OCI-LY1 (cell line): ENCODE measurements at regions not wholly inside any gene's neighbourhood (a gene's known extent, or its start where the extent isn't known, plus 50 kb on each side); places are given as distances from the start of the nearest gene placed in this dataset.

Source experiments
- H2AFZ ChIP-seq: fragments of 200-600 bp; sonication (generic), shearing (Covaris generic); 2 replicates; pipeline ENCODE4 v1.6.0; 2014; ENCODE audit warnings: antibody characterized with exemption, mild to moderate bottlenecking, low read length
- H3F3A ChIP-seq: fragments of 200-600 bp; sonication (generic), shearing (Covaris generic); 2 replicates; pipeline ENCODE4 v1.6.0; 2014; ENCODE audit warnings: mild to moderate bottlenecking, antibody characterized with exemption, low read length, moderate library complexity; ENCODE audit not compliant: insufficient read depth
- H3K27ac ChIP-seq: fragments of 200-600 bp; sonication (generic); 2 replicates; pipeline ENCODE4 v1.5.1; 2014; ENCODE audit warnings: low read length, mixed run types, mild to moderate bottlenecking, low read depth; ENCODE audit not compliant: poor library complexity, severe bottlenecking
- H3K27me3 ChIP-seq: fragments of 200-600 bp; sonication (generic); 2 replicates; pipeline ENCODE4 v1.6.0; 2014; ENCODE audit warnings: antibody characterized with exemption, mild to moderate bottlenecking, low read length, moderate library complexity; ENCODE audit not compliant: insufficient read depth
- H3K36me3 ChIP-seq: fragments of 200-600 bp; sonication (generic); 2 replicates; pipeline ENCODE4 v1.6.1; 2014; ENCODE audit warnings: mild to moderate bottlenecking, antibody characterized with exemption, low read length, moderate library complexity, mixed read lengths; ENCODE audit not compliant: insufficient read depth
- H3K4me1 ChIP-seq: fragments of 200-600 bp; sonication (generic); 2 replicates; pipeline ENCODE4 v1.5.1; 2014; ENCODE audit warnings: mild to moderate bottlenecking, low read length, moderate library complexity; ENCODE audit not compliant: insufficient read depth, severe bottlenecking
- H3K4me2 ChIP-seq: fragments of 200-600 bp; sonication (generic), shearing (Covaris generic); 2 replicates; pipeline ENCODE4 v1.6.1; 2014; ENCODE audit warnings: low read length
- H3K4me3 ChIP-seq: fragments of 200-600 bp; sonication (generic); 2 replicates; pipeline ENCODE4 v1.5.1; 2014; ENCODE audit warnings: low read length, low read depth, mild to moderate bottlenecking, mixed read lengths; ENCODE audit not compliant: poor library complexity, severe bottlenecking
- H3K79me2 ChIP-seq: fragments of 200-600 bp; shearing (Covaris generic); 2 replicates; pipeline ENCODE4 v1.6.1; 2016; ENCODE audit warnings: mixed run types, low read length, mixed read lengths; ENCODE audit not compliant: insufficient read depth
- H3K9ac ChIP-seq: fragments of 200-600 bp; sonication (generic), shearing (Covaris generic); 2 replicates; pipeline ENCODE4 v1.6.1; 2014; ENCODE audit warnings: mild to moderate bottlenecking, low read length, mixed read lengths
- H3K9me2 ChIP-seq: fragments of 200-600 bp; sonication (generic), shearing (Covaris generic); 2 replicates; pipeline ENCODE4 v1.6.1; 2014; ENCODE audit warnings: low read depth, mild to moderate bottlenecking, low read length, mixed read lengths
- H3K9me3 ChIP-seq: fragments of 200-600 bp; shearing (Covaris generic); 2 replicates; pipeline ENCODE4 v1.6.1; 2014; ENCODE audit warnings: low read length, mixed read lengths
- H4K20me1 ChIP-seq: fragments of 200-600 bp; sonication (generic), shearing (Covaris generic); 2 replicates; pipeline ENCODE4 v1.6.0; 2016; ENCODE audit warnings: mild to moderate bottlenecking, low read length; ENCODE audit not compliant: insufficient read depth
- EZH2 ChIP-seq: fragments of 200-600 bp; sonication (generic), shearing (Covaris generic); IDR thresholded peaks from 2 replicates; pipeline ENCODE4 v1.8.0; 2017; ENCODE audit warnings: borderline replicate concordance, mixed run types, mild to moderate bottlenecking, antibody characterized with exemption, low read length, moderate library complexity, mixed read lengths
- TF ChIP-seq, protein P1 (sequence below): fragments of 200-600 bp; sonication (generic), shearing (Covaris generic); IDR thresholded peaks from 2 replicates; pipeline ENCODE4 v1.5.1; 2017; ENCODE audit warnings: mild to moderate bottlenecking, antibody characterized with exemption, low read length, moderate library complexity, mixed read lengths

DNA sequence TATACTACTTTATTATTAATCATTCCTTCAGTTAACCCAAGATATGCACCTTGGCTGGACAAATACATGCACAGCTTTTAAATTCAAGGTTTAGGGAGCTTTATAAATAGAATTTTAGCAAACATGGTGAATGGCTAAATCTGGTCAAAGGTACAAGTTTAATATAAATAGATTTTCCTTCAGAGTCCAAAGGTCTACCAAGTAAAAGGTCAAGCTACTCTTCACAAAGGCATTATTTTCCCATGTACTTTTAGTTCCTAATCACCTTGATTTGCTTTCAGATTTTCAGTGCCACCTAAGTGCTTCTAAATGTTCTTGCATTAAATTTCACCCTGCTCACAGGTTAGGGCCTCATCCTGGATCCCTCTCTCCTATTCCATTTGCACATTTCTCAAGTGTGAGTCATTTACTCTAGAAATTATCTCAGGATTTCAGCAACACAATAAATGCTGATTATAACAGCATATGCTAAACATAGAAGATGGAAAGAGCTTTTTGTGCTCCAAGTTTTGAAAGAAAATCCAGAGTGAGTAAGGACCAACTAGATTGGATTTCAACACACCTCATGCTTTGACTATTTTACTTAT lies 459.4 kb upstream of the ITGA1 start:
- Histone ChIP-seq H3K27me3 (no peaks in the 10 kb centered on the region), H3K27ac (no peak overlapping the region), H3K36me3 (no peaks in the 10 kb centered on the region), H3K4me2 (no peak overlapping the region), H3K4me3 (no peak overlapping the region), H2AFZ (no peak overlapping the region), H3K9me2 (no peaks in the 10 kb centered on the region), H3F3A (no peaks in the 10 kb centered on the region), H3K79me2 (no peaks in the 10 kb centered on the region), H3K9ac (no peak overlapping the region), H3K9me3 (no peaks in the 10 kb centered on the region), H3K4me1 (no peaks in the 10 kb centered on the region), H4K20me1 (no peaks in the 10 kb centered on the region)
- TF ChIP-seq, protein P1, sequence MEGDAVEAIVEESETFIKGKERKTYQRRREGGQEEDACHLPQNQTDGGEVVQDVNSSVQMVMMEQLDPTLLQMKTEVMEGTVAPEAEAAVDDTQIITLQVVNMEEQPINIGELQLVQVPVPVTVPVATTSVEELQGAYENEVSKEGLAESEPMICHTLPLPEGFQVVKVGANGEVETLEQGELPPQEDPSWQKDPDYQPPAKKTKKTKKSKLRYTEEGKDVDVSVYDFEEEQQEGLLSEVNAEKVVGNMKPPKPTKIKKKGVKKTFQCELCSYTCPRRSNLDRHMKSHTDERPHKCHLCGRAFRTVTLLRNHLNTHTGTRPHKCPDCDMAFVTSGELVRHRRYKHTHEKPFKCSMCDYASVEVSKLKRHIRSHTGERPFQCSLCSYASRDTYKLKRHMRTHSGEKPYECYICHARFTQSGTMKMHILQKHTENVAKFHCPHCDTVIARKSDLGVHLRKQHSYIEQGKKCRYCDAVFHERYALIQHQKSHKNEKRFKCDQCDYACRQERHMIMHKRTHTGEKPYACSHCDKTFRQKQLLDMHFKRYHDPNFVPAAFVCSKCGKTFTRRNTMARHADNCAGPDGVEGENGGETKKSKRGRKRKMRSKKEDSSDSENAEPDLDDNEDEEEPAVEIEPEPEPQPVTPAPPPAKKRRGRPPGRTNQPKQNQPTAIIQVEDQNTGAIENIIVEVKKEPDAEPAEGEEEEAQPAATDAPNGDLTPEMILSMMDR, result no peak
- no peak for TF ChIP-seq EZH2

DNA sequence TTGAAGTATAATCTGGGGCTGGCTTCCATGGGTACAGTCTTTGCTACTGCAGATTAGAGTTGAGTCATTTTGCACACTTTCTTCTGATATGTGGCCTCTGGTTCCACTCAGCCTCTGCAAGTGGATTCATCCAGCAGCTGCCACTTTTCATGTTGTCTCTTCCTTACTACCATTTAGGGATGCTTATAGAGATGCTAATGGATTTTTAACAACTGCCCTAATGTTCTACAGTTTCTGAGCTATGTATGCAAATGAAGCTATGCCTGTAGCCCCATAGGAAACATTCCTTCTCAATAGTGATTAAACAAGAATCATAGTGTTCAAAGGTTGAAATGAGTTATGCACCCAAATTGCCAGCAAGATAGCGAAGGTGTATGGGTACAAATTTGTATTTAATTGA lies 456.0 kb upstream of the ITGA1 start:
- H4K20me1 ChIP-seq, result no peaks in the 10 kb centered on the region
- TF ChIP-seq EZH2, result no peak
- TF ChIP-seq, protein P1, result no peak

DNA sequence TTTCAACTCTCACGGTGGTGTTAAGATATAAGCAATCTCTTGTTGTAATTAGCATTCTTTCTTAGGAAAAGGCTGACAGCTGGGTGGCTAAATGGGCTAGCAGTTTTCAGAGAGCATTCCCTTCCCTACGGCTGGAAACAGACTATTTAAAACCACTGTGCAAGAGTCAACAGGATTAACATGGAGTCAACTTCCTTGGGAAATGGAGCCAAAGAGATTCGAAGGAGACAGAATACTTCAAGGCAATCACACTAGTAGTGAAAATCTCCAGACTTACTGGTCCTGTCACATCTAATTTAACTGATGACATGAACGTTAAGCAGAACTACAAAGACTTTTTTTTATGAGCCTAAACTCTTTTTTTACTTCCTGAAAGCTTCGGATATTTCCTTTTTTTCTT lies 453.3 kb upstream of the ITGA1 start:
- Histone ChIP-seq H3F3A (no peaks in the 10 kb centered on the region), H3K4me3 (no peak overlapping the region), H2AFZ (no peak overlapping the region), H3K9ac (no peak overlapping the region), H3K27me3 (no peaks in the 10 kb centered on the region), H3K27ac (no peak overlapping the region), H3K4me1 (no peaks in the 10 kb centered on the region), H3K9me3 (no peaks in the 10 kb centered on the region), H3K9me2 (no peaks in the 10 kb centered on the region), H3K36me3 (no peaks in the 10 kb centered on the region), H3K79me2 (no peaks in the 10 kb centered on the region), H3K4me2 (no peak overlapping the region), H4K20me1 (no peaks in the 10 kb centered on the region)
- TF ChIP-seq, protein P1, result no peak
- TF ChIP-seq EZH2, result no peak

More for the DNA sequence above, 456.0 kb upstream of the ITGA1 start:
- H3K9me2 ChIP-seq, result no peaks in the 10 kb centered on the region
- H3F3A ChIP-seq, result no peaks in the 10 kb centered on the region
- no peak overlapping the region for H2AFZ ChIP-seq
- H3K79me2 ChIP-seq, result no peaks in the 10 kb centered on the region
- H3K4me2 ChIP-seq, result no peak overlapping the region
- H3K9ac ChIP-seq, result no peak overlapping the region
- H3K27me3 ChIP-seq, result no peaks in the 10 kb centered on the region
- no peaks in the 10 kb centered on the region for H3K4me1 ChIP-seq
- no peaks in the 10 kb centered on the region for H3K9me3 ChIP-seq
- H3K4me3 ChIP-seq, result no peak overlapping the region
- H3K36me3 ChIP-seq, result no peaks in the 10 kb centered on the region
- H3K27ac ChIP-seq, result no peak overlapping the region
